ENCODE measurements at regions not wholly inside any gene's neighbourhood (a gene's known extent, or its start where the extent isn't known, plus 50 kb on each side); places are given as distances from the start of the nearest gene placed in this dataset.

- no peak for DNase-seq
These were observed 1540.6 kb upstream of the GBE1 start for GRCh38 chr3:83302091-83302490.

- DNase-seq, result no peak
These were observed 1556.2 kb upstream of the GBE1 start for GRCh38 chr3:83317605-83318004.

- DNase-seq, result no peak
These were observed 1559.3 kb upstream of the GBE1 start for GRCh38 chr3:83320726-83321125.

GRCh38 chr3:83321457-83321856 lies 1560.0 kb upstream of the GBE1 start:
- DNase-seq, result no peak

GRCh38 chr3:83321891-83322290 lies 1560.4 kb upstream of the GBE1 start:
- DNase-seq, result no peak

- no peak for DNase-seq
These were observed 1592.8 kb upstream of the GBE1 start for GRCh38 chr3:83354205-83354604.

- DNase-seq, result no peak
These were observed 1565.5 kb upstream of the CADM2 start for GRCh38 chr3:83393276-83393675.

- DNase-seq, result no peak
These were observed 1554.9 kb upstream of the CADM2 start for GRCh38 chr3:83403927-83404326.

GRCh38 chr3:83426300-83426699 lies 1532.5 kb upstream of the CADM2 start:
- no peak for DNase-seq

- DNase-seq, result no peak
These were observed 1523.8 kb upstream of the CADM2 start for GRCh38 chr3:83434880-83435587.

GRCh38 chr3:83438188-83438587 lies 1520.6 kb upstream of the CADM2 start:
- no peak for DNase-seq

- DNase-seq, result no peak
These were observed 1505.7 kb upstream of the CADM2 start for GRCh38 chr3:83453056-83453455.

- DNase-seq, result no peak
These were observed 1504.4 kb upstream of the CADM2 start for GRCh38 chr3:83454353-83454752.

GRCh38 chr3:83457551-83457950 lies 1501.2 kb upstream of the CADM2 start:
- DNase-seq, result no peak

- no peak for DNase-seq
These were observed 1498.7 kb upstream of the CADM2 start for GRCh38 chr3:83460052-83460451.

- DNase-seq, result no peak
These were observed 1497.4 kb upstream of the CADM2 start for GRCh38 chr3:83461411-83461810.

GRCh38 chr3:83477563-83477962 lies 1481.2 kb upstream of the CADM2 start:
- DNase-seq, result no peak

- no peak for DNase-seq
These were observed 1476.3 kb upstream of the CADM2 start for GRCh38 chr3:83482402-83483070.

- DNase-seq, result no peak
These were observed 1462.3 kb upstream of the CADM2 start for GRCh38 chr3:83496462-83496861.

GRCh38 chr3:83498361-83499016 lies 1460.3 kb upstream of the CADM2 start:
- DNase-seq, result no peak

GRCh38 chr3:83500422-83500821 lies 1458.4 kb upstream of the CADM2 start:
- DNase-seq, result no peak

- no peak for DNase-seq
These were observed 1457.9 kb upstream of the CADM2 start for GRCh38 chr3:83500931-83501330.

- DNase-seq, result no peak
These were observed 1445.7 kb upstream of the CADM2 start for GRCh38 chr3:83513051-83513450.

GRCh38 chr3:83513677-83514076 lies 1445.1 kb upstream of the CADM2 start:
- no peak for DNase-seq
